Stimulated activated naive CD8-positive, alpha-beta T cell treated with anti-CD3 and anti-CD28 coated beads, Interleukin-15, Interleukin-2, amounts not matched to agents 100 U/mL and 50 U/mL, for 24 hours (primary cell): ENCODE measurements at regions not wholly inside any gene's neighbourhood (a gene's known extent, or its start where the extent isn't known, plus 50 kb on each side); places are given as distances from the start of the nearest gene placed in this dataset.
"Not testable (repeated sequence)": the region's sequence is repeated elsewhere in the genome, so short reads cannot be mapped to it uniquely, and the experiment has no call there.

Experiments used
- ATAC-seq: fragments of 150-1000 bp; cut with Tn5 transposase; one replicate; pipeline ENCODE4 v1.10.0; 2021
- DNase-seq: peaks from one replicate; pipeline ENCODE4 v3.0.0; 2021

DNA sequence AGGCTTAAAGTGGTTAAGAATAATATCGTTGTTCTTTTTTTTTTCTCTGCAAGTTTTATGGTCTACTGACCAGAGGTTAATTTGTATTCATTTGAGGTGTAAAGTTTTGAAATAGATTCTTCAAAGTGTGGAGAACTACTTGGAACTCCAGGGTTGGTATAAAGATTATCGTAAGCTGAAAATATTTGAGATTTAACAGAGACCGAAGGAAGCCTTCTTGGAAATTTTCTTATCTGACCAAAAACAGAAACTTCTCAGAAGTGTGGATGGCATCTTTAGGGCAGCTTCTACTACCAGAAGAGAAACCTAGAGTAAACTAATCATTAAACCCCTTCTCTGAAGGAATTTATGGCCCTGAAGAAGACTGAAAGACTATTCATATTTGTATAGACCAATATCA is 206.8 kb upstream of the MON1B start:
- DNase-seq: no peak
- ATAC-seq: no peak

GRCh38 chr16:76985392-76986045 is 205.5 kb upstream of the MON1B start:
- no peak for ATAC-seq
- no peak for DNase-seq

- no peak for DNase-seq
- ATAC-seq: no peak
Measured at GRCh38 chr16:76988526-76988925, 202.5 kb upstream of the MON1B start.

DNA sequence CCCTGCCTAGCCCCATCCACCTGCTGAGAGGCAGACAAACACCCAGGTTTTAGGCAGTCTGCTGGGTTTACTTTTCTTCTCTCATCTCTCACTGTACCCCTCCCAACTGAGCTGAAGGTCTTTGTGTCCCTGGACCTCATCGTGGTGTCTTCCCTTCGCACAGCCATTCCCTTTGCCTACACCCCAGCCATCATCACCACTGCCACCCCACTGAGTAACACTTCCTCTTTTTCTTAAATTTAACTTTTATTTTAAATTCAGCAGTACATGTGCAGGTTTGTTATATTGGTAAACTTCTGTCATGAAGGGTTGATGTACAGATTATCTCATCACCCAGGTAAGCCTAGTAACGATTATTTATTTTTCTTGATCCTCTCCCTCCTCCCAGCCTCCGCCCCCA is 188.3 kb upstream of the MON1B start:
- DNase-seq (no peak), ATAC-seq (no peak)

GRCh38 chr16:77009453-77009852 is 181.5 kb upstream of the MON1B start:
- DNase-seq (no peak), ATAC-seq (no peak)

DNA sequence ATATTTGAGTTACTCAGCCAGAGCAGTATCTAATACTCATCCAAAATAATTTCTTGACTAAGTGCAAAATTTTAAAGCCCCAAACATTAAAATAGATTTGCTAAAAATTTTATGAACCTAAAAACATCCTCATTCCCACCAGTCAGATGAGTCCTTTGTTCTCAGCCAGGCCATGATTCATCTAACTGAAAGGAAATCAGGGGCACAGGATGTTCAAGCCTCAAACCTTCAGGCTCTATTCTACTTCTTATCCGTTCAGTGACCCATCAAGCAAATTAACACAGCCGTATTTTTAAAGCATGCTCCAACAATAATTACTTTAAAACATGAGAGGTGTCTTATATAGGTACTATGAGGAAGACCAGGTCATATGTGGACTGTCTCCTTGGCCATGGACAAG is 176.5 kb upstream of the MON1B start:
- no peak for ATAC-seq
- DNase-seq: no peak

GRCh38 chr16:77030600-77030999 is 160.4 kb upstream of the MON1B start:
- no peak for ATAC-seq

GRCh38 chr16:77033516-77033915 is 157.5 kb upstream of the MON1B start:
- DNase-seq (no peak), ATAC-seq (no peak)

More at GRCh38 chr16:77030600-77030999, 160.4 kb upstream of the MON1B start:
- no peak for DNase-seq

DNA sequence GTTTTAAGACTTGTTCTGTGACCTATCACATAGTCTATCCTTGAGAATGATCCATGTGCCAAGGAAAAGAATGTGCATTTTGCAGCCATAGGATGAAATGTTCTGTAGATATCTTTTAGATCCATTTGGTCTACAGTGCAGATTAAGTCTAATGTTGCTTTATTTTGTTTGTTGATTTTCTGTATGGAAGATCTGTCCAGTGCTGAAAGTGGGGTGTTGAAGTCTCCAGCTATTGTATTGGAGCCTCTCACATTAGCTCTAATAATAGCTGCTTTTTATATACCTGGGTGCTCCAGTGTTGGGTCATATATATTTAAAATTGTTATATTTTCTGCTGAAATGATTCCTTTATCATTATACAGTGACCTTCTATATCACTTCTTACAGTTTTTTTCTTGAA is 155.6 kb upstream of the MON1B start:
- DNase-seq (no peak), ATAC-seq (no peak)

DNA sequence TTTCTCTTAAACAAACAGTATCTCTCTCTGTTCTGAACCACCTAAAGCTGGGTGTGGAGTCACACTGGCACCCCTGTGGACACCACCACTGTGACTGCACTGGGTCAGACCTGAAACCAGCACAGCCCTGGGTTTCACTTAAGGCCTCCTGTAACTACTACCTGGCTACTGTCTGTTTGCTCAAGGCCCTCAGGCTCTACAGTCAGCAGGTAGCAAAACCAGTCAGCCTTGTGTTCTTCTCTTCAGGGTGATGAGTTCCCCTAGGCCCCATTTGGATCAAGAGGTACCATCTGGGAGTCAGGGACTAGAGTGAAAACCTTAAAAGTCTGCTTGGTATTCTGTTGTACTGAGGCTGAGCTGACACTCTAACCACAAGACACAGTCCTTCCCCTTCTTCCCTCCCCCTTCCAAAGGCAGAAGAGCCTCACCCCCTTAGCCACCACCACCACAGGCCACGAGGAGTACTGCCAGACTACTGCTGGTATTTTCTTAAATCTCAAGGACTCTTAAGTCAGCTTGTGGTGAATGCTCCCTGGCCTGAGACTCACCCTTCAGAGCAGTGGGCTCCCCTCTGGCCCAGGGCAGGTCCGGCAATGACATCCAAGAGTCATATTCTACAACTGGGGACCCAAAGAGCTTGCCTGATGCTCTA is 153.2 kb upstream of the MON1B start:
- DNase-seq (no peak), ATAC-seq (no peak)

GRCh38 chr16:77041468-77041867 is 149.5 kb upstream of the MON1B start:
- DNase-seq: no peak
- ATAC-seq: no peak

DNA sequence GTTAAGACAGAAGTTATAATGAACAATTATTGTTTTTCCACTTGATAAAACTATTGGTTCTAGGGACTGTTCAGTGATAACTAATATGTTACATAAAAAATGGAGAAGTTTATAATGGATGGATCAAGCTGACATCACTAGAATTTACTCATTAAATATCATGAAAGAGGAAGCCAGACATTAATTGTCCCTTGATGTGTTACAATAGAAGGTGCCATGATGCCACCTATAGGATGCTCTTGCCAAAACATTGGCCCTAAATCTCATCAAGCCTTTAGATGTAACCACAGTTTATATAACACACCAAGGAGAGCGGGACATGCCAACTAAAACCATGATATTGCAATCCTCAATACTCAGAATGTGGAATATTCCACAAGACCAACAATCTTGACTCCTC is 147.9 kb upstream of the MON1B start:
- DNase-seq (no peak), ATAC-seq (no peak)

DNA sequence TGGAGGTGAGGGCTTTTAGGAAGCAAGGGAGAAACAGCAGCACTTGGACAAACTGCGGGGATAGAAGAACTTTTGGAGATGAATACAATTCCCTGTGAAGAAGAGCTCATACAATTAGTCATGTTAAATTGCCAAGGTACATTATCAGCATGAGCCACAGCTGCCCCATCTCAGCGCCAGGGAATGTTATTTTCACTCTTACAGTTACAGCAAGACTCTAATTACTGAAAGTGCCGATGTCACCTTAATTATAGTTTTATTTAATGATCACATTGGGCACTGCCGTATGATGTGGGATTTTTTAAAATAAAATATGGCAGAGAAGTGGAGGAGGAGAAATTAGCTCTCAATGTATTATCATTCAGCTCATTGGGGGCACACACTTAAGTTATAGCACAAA is 144.8 kb upstream of the MON1B start:
- DNase-seq (no peak), ATAC-seq (no peak)

GRCh38 chr16:77048085-77048484 is 142.9 kb upstream of the MON1B start:
- ATAC-seq (no peak), DNase-seq (no peak)

DNA sequence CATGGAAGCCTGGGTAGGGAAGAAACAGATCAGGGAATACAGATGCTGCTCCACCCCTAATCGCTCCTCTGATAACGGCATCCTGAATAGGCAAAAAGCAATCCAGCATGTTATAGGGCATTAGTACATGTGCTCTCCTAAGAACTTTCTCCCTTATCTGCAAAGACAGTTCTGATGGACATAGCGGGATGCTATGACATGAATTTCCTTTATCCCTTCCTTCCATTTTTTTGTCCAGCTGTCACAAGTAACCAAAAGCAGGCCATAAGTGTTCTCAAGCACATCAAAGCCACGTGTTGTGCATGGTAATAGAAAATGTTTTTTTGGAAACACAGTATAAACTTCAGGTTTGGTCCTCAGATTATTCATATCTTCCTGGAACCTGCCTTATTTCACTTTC is 141.4 kb upstream of the MON1B start:
- DNase-seq (no peak), ATAC-seq (no peak)

- not testable (repeated sequence) for ATAC-seq, DNase-seq
Measured at GRCh38 chr16:77056597-77056996, 134.4 kb upstream of the MON1B start.

DNA sequence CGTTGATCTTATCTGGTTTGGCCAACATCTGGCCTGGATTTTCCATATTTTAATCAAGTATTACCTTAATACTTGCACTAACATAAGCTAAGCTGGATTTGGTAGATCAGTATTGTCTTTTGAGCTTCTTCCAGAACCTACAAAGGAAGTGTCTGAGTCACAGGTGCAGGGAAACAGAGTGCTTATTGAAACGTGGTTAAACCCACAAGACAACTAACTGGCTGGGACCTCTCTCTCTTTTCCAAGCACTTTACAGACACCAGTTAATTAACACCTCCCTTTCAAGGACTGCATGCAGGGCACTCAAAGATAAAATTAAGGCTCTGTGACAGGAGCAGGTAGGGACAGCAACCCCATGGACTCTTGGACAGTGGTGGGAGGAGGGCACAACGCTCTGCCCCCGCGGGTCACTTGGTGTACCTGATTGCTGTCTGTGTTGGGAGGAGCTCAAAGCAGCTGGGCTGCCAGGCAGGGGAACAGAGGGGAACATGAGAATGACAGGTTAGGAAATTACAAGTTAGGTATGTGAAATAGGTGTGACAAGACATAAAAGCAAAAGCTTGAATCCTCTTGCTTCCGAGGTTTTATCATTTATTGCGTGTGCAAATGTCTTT is 133.7 kb upstream of the MON1B start:
- ATAC-seq (no peak), DNase-seq (no peak)

DNA sequence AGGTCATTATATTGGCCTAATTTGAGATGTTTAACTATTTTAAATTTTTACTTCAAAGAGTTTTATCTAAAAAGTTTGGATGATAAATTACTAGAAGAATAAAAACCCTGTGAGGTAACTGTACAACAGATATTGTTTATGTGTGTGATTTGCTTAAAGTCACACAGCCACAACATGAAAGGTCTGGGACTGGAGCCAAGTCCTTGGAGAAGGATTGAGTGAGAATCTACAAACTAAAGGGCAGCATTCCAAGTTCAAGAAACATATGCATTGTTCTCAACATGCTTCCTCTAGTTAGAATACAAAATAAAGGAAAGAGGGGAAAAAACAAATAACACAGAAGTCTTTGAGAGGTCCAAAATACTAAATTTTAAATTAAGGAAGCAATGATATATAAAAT is 131.5 kb upstream of the MON1B start:
- ATAC-seq (no peak), DNase-seq (no peak)

DNA sequence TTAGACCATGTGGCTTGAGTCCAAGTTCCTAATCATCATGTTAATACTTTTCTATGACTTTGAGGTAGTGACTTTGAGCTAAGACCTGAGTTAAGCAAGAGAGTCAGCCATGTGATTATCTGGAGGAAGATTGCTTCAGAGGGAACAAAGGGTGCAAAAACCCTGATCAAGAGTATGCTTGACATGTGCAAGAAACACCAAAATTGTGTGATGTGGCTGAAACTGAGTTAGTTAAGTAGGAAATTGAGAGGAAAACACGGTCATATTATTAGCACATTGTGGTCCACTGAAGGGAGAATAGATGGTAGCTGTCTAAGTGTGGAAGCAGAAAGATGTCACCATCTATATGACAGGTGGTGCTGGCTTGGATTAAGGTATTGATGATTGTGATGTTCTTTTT is 130.4 kb upstream of the MON1B start:
- ATAC-seq: no peak
- DNase-seq: no peak

DNA sequence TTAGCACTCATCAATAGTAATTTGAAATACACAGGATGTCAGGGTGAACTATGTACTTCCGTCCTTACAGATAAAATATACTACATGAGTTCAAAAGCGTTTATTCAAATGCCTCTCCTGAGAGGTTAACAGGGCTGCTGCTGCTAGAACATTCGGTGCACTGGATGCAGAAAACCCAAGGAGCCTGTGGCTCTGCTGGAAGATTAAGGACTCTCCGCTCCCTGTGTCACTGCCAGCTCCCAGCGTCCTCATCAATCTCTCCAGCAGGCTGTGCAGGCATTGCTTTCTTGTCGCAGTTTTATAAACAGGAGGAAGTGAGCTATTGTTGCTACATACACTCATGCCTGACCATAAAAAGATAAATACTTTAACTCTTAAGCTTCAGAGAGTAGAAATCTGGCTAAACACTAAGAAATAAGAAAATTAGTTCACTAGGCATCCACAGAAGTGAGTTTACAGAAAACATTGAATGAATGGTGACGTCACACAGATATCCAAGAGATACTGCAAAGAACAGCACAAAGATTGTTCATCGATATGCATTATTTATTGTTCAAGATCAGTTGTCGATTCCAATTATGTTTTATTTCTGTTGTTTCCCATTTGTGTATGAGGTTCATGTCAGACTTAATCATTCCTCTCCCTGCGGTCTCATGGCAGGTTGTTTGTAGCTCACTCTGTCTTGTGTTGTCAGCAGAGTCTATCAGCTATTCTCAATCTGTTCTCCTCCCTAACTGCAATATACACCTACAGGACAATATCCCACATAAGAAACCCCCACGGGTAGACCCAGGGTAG is 127.9 kb upstream of the MON1B start:
- DNase-seq: no peak
- ATAC-seq: no peak

DNA sequence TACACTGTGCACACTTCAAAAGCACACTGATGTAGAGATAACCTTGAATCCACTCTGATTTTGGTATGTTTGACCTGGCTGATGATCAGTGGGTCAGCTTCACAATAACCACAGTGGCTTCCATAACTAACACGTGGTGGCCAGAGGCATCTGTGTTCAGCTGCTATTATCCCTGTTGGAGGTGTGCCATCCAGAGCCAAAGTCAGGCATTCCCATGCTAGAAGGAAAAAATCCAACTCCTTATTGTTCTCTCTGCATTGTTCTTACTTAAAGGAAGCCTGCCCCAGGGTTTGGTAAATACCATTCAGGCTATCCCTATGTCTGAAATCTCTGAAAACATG is 127.3 kb upstream of the MON1B start:
- ATAC-seq: no peak
- no peak for DNase-seq

- no peak for ATAC-seq
- no peak for DNase-seq
Measured at GRCh38 chr16:77064037-77064436, 127.0 kb upstream of the MON1B start.

- DNase-seq: no peak
- ATAC-seq: no peak
Measured at GRCh38 chr16:77066896-77067496, 124.0 kb upstream of the MON1B start.
